Activated CD4-positive, alpha-beta T cell treated with anti-CD3 and anti-CD28 coated beads for 24 hours (primary cell): ENCODE measurements at regions not wholly inside any gene's neighbourhood (a gene's known extent, or its start where the extent isn't known, plus 50 kb on each side); places are given as distances from the start of the nearest gene placed in this dataset.

ENCODE experiments used
- DNase-seq, 2 donors: peaks; one replicate each; pipeline ENCODE4 v3.0.0-alpha.2; 2020; ENCODE audit warnings: low read depth in 2 of 2

- no peak for DNase-seq
Observed at GRCh38 chr6:98546376-98546775, 288.0 kb upstream of the POU3F2 start.

- DNase-seq = no peak
Observed at GRCh38 chr6:98547151-98547550, 287.2 kb upstream of the POU3F2 start.

- DNase-seq = no peak
Observed at GRCh38 chr6:98547634-98548033, 286.7 kb upstream of the POU3F2 start.

- no peak for DNase-seq
Observed at GRCh38 chr6:98548301-98548700, 286.1 kb upstream of the POU3F2 start.

DNA sequence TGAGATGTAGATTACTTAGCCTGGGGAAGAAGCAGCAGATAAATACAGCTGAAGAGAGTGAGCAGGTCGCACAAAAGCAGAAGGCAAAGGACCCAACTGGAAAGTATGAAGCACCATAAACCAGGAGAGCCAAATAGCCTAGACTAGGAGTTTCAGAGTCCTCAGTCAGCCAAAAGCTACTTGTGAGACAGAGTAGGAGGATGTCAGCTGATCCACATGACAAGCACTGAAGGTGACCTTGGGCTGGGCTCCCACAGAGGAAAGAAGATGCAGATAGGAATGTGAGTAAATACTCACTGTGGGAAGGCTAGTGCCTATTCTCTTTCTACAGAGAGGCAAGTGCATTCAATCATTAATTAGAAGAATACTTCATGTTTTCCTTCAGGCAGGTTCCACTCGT is 274.0 kb upstream of the POU3F2 start:
- no peak for DNase-seq

DNA sequence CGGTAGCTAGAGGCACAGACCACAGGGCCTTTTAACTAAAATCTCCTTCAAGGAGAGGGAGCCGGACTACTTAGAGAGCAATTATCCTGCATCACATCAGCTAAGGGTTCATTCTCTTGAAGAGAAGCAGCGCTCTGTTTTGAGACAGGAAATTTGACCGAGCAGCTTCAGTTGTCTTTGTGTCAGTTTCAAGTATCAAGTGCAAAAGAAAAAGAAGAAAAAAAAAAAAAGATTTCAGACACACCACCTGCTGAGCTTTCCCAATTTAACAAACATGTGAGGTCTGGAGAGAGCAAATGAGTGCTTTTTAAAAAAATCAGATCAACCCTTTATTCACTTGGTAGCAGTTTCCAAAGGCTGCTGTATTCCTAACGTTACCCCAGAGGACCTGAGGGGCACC is 273.5 kb upstream of the POU3F2 start:
- no peak for DNase-seq

DNA sequence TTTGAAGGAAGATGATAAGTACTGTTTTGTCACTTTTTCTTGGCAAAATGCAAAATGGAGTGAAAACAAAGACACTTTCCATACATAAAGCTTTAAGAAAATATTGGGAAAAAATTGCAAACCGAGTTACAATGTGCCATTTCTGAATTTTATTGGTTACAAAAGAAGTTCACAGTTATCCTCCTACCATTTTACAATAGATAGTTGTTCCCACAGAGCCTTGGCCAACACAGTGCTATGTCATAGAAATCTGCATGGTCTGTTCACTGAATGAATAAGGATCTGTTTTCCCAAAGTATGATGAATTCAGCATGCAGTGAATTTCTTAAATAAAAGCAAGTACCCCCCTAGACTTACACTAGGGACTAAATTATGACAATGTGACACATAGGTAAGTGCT is 268.2 kb upstream of the POU3F2 start:
- DNase-seq = no peak

DNA sequence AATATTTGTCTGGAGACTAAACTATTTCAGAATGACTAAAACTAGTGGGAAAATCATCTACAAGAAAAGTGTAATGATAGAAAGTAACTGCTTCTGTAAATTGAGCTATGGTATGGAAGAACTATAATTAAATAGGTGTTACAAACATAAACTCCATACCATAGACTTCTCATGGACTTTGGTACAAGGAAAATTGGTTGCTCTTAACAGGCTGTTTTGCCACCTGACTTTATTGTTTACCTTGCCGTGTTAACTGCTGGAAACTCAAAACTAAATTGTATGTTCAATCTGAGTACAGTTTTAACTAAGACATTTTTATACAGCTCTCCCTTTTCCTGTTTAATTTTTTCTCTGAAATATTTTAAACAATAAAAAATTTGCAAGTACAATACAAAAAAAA is 261.8 kb upstream of the POU3F2 start:
- no peak for DNase-seq

GRCh38 chr6:98574984-98575383 is 259.4 kb upstream of the POU3F2 start:
- DNase-seq = no peak

- DNase-seq = no peak
Observed at GRCh38 chr6:98576791-98577190, 257.6 kb upstream of the POU3F2 start.

DNA sequence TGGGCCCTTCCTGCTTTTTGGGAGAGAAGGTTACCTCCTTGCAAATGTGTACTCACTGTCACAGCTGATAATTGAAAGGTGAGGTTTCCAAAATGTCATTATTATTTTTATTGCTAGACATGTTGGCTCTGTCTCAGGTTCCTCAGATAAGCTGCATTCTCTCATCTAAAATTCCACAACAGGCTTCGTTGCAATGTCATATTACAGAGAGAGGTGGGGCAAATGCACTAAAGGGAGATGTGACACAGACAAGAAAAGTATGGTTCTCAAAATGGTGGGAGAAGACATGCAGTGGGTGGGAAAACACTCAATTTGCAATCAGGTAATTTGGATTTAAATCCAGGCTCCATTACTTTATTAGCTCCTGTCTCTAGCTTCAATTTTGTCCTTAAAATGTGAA is 256.4 kb upstream of the POU3F2 start:
- DNase-seq = no peak

DNA sequence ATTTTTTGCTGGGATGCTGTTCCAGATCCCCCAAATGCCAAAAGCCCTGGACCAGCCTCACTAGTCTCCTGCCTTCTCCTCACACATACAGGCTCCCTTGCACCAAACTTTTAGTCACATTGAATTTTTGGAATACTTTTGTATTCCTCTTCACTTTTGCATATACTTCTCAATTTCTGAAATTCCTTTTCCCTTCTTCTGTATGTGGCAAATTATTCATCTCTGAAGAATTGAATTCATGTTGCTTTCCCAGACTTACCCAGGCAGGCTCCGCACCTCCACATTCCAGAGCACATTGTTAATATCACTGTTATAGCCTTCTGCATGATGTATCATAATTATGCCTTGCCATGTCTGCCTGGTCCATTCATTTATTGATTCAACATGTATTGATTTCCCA is 255.3 kb upstream of the POU3F2 start:
- DNase-seq = no peak

GRCh38 chr6:98579941-98580340 is 254.4 kb upstream of the POU3F2 start:
- no peak for DNase-seq

DNA sequence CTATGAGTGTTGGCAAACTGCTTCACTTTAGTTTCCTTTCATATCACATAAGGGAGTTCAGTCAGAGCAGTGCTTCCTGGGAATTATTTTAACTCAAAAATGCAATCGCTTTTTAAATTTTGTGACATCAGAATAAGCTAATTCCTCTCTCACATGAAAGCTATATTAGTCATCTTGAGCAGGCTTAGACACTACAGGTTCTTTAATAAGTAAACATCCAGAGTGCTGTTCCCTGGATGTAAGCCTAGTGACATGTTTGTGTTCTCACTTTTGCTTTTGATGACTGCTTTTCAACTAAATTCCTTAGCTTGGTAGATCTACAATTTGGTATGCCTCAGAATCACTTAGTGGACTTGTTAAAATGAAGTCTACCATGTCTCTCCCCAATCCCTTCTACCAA is 252.7 kb upstream of the POU3F2 start:
- DNase-seq = no peak

DNA sequence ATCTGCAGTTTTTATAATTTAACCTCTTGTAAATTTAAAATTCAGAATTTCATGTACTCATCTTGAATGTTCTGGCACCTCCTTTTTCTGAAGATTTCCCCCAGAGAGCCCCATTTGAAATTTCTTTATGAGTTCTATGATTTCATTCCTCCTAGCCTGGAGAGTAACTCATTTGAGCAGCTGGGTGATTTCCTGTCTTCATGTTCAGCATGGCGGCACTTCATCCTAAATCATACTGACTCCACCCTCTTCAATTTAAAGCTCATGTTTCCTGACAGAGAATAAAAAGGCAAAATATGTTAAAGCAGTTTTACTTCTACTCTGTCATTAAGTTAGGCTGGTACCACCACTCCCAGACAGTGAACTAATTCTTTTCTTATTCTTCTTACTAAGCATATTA is 250.9 kb upstream of the POU3F2 start:
- DNase-seq = no peak

- DNase-seq = no peak
Observed at GRCh38 chr6:98586163-98586562, 248.2 kb upstream of the POU3F2 start.

DNA sequence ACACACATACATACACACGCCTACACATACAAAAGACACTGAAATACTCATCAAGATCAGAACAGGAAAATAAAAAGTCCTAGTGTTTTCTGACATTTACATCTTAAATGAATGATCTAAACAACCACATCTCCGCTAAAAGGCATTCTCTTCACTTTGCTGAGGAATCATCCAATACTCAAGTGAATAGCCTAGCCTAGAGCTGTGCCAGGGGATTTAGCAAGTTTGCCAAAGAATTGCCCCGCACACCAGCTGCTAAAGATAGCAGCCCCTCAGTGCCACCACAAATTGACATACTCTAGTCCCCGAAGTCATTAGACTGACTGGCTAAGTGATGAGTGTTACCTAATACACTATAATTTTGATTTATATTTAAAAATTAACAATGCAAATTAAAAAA is 246.8 kb upstream of the POU3F2 start:
- no peak for DNase-seq

- no peak for DNase-seq
Observed at GRCh38 chr6:98589536-98589935, 244.8 kb upstream of the POU3F2 start.

DNA sequence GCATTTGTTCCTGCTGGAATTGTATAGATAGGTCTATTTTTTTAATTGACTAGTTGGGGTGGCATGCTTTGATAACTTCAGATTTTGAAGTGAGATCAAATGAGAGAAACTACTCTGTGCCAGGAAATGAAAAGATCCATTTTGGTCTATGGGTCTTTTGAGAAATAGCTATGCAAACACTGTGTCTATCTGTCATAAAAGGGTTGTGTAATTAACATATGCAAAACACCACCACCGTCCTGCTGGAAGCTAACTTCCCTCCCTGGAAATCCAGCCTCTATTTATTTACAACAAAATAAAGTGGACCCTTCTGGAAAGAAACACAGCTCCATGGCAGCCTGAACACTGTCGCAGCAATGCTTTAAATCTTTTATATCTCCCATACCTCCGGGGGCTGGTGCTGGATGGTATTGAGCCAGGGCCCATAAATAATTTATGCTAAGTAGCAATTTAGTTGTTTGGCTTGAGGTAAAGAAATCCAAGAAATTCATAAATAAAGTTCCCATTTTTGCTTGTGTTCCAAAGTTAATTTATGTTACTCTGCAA is 244.2 kb upstream of the POU3F2 start:
- no peak for DNase-seq

DNA sequence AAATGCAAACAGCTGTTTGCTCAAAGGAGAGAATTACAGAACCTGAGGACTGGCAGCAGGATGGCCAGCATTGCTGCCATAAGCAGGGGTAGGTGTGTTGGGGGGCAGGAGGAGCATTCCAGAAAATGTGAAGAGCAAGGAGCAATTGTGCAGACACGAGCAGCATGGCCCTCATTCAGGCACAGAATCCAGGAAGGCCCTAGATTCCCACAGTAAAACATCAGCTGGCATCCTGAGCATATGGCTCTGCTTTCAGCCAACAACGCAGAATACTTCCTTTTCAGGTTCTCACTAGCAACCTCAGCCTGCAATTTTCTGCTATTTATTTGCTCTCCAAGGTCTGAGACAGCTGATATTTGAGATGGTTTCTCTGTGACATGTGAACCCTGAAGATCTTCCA is 243.4 kb upstream of the POU3F2 start:
- no peak for DNase-seq

DNA sequence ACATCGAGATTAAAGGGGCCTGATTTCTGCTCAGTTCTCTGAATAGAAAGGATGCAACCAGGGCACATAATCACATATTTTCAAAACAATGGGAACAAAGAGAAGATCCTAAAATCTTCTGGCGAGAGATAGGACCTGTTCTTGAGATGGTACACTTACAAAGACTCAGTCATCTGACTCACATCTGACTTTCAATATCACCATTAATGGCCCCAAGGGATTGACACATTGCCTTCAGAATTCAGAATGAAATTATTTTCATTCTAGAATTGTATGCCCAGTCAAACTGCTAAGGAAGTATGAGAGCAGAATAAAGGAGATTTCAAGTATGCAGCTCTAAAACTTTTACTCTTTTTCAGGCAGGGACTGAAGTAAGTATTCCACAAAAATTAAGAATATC is 240.7 kb upstream of the POU3F2 start:
- DNase-seq = no peak

- DNase-seq = no peak
Observed at GRCh38 chr6:98601716-98602115, 232.7 kb upstream of the POU3F2 start.

DNA sequence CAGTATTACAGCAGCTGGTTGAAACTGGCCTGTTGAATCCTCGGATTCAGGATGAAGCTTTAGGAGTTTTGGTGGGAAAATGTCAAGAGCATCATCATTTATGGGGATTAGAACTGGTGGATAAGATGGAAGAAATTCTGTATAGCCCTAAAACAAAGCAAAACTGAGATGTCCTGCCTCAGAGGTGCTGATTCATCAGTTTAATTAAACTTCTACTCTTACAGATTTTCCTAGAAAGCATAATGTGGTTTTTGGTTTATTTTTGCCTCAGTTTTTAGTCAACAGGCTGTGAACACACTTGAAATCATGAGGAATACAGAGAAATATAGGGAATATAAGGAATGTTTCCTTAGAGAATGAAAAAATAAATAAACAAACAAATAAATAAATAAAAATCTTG is 228.7 kb upstream of the POU3F2 start:
- DNase-seq = no peak

DNA sequence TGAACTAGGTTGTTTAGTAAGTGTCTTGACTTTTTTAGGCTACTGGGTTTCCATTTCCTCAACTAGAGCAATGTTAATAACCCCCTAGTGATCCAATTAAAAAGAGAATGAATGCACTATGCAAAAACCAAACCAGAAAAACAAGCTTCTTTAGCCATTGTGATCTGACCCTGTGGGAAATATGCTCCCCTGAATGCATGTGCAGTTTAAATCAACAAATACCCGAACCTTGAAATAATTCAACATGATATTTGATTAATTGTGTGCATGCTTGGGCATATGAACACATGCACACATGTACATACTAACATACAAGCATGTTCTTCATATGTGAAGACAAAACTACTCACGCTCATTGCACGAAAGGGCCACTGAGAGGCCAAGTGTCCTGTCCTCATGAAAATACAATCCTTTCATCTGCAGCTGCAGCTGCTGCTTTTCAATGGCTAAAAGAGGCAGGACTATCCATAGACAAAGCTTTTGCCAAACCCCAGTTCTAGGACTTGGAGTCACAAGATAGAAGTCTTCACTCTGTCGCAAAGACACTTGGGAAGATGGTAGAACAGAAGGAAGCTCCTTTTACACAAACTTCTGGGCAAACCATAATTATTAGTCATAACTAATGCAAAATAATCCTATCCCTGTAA is 207.1 kb upstream of the POU3F2 start:
- no peak for DNase-seq
